Astrocyte of the cerebellum (primary cell): ENCODE measurements at regions not wholly inside any gene's neighbourhood (a gene's known extent, or its start where the extent isn't known, plus 50 kb on each side); places are given as distances from the start of the nearest gene placed in this dataset.

Experiments used
- DNase-seq: peaks from one replicate; pipeline ENCODE4 v3.0.0-alpha.2; 2011; ENCODE audit warnings: low read depth
- H3K4me3 ChIP-seq: 2 replicates; pipeline ENCODE4 v1.5.1; 2011; ENCODE audit warnings: mild to moderate bottlenecking, low read depth, low read length, moderate library complexity
- CTCF ChIP-seq: IDR thresholded peaks from 2 replicates; pipeline ENCODE4 v1.5.1; 2012; ENCODE audit warnings: low read length, low read depth, moderate library complexity, mild to moderate bottlenecking; ENCODE audit errors: missing control alignments
- in situ Hi-C: cut with HindIII; loops from 2 replicates; pipeline ENCODE4 v1.10.0; 2017; ENCODE audit warnings: low sequenced_read_pairs

GRCh38 chr19:46947866-46948265 lies 71.8 kb upstream of the NPAS1 start:
- in situ Hi-C loops: no loop called here
- no peak for TF ChIP-seq CTCF
- H3K4me3 ChIP-seq: no peak overlapping the region

GRCh38 chr19:46950526-46951170 lies 69.0 kb upstream of the NPAS1 start:
- H3K4me3 ChIP-seq: no peak overlapping the region
- DNase-seq: no peak
- TF ChIP-seq CTCF: no peak
- in situ Hi-C loops: no loop called here

More at GRCh38 chr19:46947866-46948265, 71.8 kb upstream of the NPAS1 start:
- DNase-seq: no peak

- no peak overlapping the region for H3K4me3 ChIP-seq
- no peak for DNase-seq
- TF ChIP-seq CTCF: no peak
- in situ Hi-C loops: no loop called here
Measured at GRCh38 chr19:46951171-46951986, 68.3 kb upstream of the NPAS1 start.

- no peak for TF ChIP-seq CTCF
- no peak for DNase-seq
- in situ Hi-C loops: no loop called here
- H3K4me3 ChIP-seq: no peak overlapping the region
Measured at GRCh38 chr19:46952874-46953273, 66.8 kb upstream of the NPAS1 start.

- DNase-seq: no peak
- no peak overlapping the region for H3K4me3 ChIP-seq
- no peak for TF ChIP-seq CTCF
- in situ Hi-C loops: no loop called here
Measured at GRCh38 chr19:46953955-46954501, 65.6 kb upstream of the NPAS1 start.

GRCh38 chr19:46954502-46954992 lies 65.1 kb upstream of the NPAS1 start:
- H3K4me3 ChIP-seq: no peak overlapping the region
- TF ChIP-seq CTCF: no peak
- DNase-seq: no peak
- in situ Hi-C loops: no loop called here
